Endothelial cell of umbilical vein (primary cell): ENCODE measurements at regions not wholly inside any gene's neighbourhood (a gene's known extent, or its start where the extent isn't known, plus 50 kb on each side); places are given as distances from the start of the nearest gene placed in this dataset.

ENCODE experiments used
- BruUV-seq: library from RNA; stranded (reverse); fragments of 400-500 nt; replicated peaks from 2 replicates; lab custom pipeline; 2021; lab: Mats Ljungman, UMichigan
- CTCF ChIA-PET: fragments of 300-600, 350-600 bp; sonication (Branson Sonifier 250); formaldehyde crosslinking; loops from one replicate; lab custom pipeline; 2021; ENCODE audit warnings: antibody characterized with exemption, inconsistent platforms; lab: Charles Lee
- POLR2A ChIA-PET: fragments of 300-600, 350-600 bp; sonication (Branson Sonifier 250); formaldehyde crosslinking; loops from one replicate; lab custom pipeline; 2021; ENCODE audit warnings: antibody characterized with exemption, inconsistent platforms; lab: Charles Lee
- DNase-seq: peaks from one replicate; pipeline ENCODE4 v3.0.0-alpha.2; 2011; ENCODE audit warnings: low read depth, low spot score
- FAIRE-seq: peaks from 2 replicates; lab custom pipeline; 2011; peaks lifted over from hg19 to GRCh38; lab: Jason Lieb, UNC
- H2AFZ ChIP-seq: 2 replicates; pipeline ENCODE4 v1.6.0; 2012; ENCODE audit warnings: low read depth, low read length, control low read depth, inconsistent platforms
- H3K27ac ChIP-seq: 2 replicates; pipeline ENCODE4 v1.5.1; 2011; ENCODE audit warnings: low read depth, mild to moderate bottlenecking, control low read depth, low read length, moderate library complexity; ENCODE audit not compliant: insufficient read depth
- H3K27me3 ChIP-seq, 2 experiments: 2 replicates each; pipeline versions ENCODE4 v1.6.0 to v1.6.1; 2011; ENCODE audit warnings: low read length in 2 of 2, mixed read lengths in 1 of 2; ENCODE audit not compliant: control insufficient read depth in 2 of 2, insufficient read depth in 2 of 2
- H3K36me3 ChIP-seq, 2 experiments: 2 replicates in 1 of 2; 3 replicates in 1 of 2; pipeline ENCODE4 v1.5.1; 2011; ENCODE audit warnings: low read length in 2 of 2, mild to moderate bottlenecking in 1 of 2, moderate library complexity in 1 of 2; ENCODE audit not compliant: control insufficient read depth in 2 of 2, insufficient read depth in 2 of 2; ENCODE audit errors: extremely low read depth in 1 of 2
- H3K4me1 ChIP-seq: 3 replicates; pipeline ENCODE4 v1.5.1; 2011; ENCODE audit warnings: mild to moderate bottlenecking, low read length; ENCODE audit not compliant: control insufficient read depth, insufficient read depth; ENCODE audit errors: extremely low read depth
- H3K4me2 ChIP-seq: 2 replicates; pipeline ENCODE4 v1.6.1; 2011; ENCODE audit warnings: low read length, control low read depth, mixed read lengths; ENCODE audit not compliant: insufficient read depth
- H3K4me3 ChIP-seq, 3 experiments: fragments of 200-600 bp in 1 of 3; sonication (generic), shearing (Covaris generic) in 1 of 3; replicated peaks in 1 of 3; 2 replicates each; pipeline ENCODE4 v1.5.1; 2011 to 2016; ENCODE audit warnings: control low read depth in 3 of 3, low read length in 3 of 3, mild to moderate bottlenecking in 2 of 3, inconsistent platforms in 1 of 3, low read depth in 1 of 3, moderate library complexity in 1 of 3; ENCODE audit not compliant: insufficient read depth in 1 of 3
- H3K79me2 ChIP-seq: 2 replicates; pipeline ENCODE4 v1.6.0; 2012; ENCODE audit warnings: low read length, inconsistent platforms; ENCODE audit not compliant: control insufficient read depth, insufficient read depth
- H3K9ac ChIP-seq: replicated peaks from 2 replicates; pipeline ENCODE3; 2011; ENCODE audit warnings: low read length, control low read depth; ENCODE audit not compliant: insufficient read depth; ENCODE audit errors: extremely low read depth
- H3K9me1 ChIP-seq: replicated peaks from 3 replicates; pipeline ENCODE4 v1.6.0; 2011; ENCODE audit warnings: mild to moderate bottlenecking, low read length; ENCODE audit not compliant: control insufficient read depth, insufficient read depth; ENCODE audit errors: extremely low read depth
- H3K9me3 ChIP-seq: replicated peaks from 2 replicates; pipeline ENCODE4 v1.5.1; 2012; ENCODE audit warnings: low read length, inconsistent platforms; ENCODE audit not compliant: control insufficient read depth, insufficient read depth
- H4K20me1 ChIP-seq: replicated peaks from 2 replicates; pipeline ENCODE3; 2011; ENCODE audit warnings: mild to moderate bottlenecking, low read length; ENCODE audit not compliant: control insufficient read depth, insufficient read depth; ENCODE audit errors: extremely low read depth
- CTCF ChIP-seq, 2 donors: IDR thresholded peaks; 1 replicate in 1 of 2; 2 replicates in 1 of 2; pipeline ENCODE4 v1.5.1; 2011; ENCODE audit warnings: low read length in 2 of 2, mild to moderate bottlenecking in 2 of 2, moderate library complexity in 2 of 2, control low read depth in 1 of 2, inconsistent platforms in 1 of 2, low read depth in 1 of 2; ENCODE audit not compliant: insufficient read depth in 1 of 2; ENCODE audit errors: extremely low read depth in 1 of 2
- EZH2 ChIP-seq: IDR thresholded peaks from 2 replicates; pipeline ENCODE4 v1.6.1; 2012; ENCODE audit warnings: borderline replicate concordance, low read depth, mild to moderate bottlenecking, moderate library complexity, low read length, inconsistent platforms; ENCODE audit not compliant: severe bottlenecking
- FOS ChIP-seq: IDR thresholded peaks from 2 replicates; pipeline ENCODE4 v1.6.1; 2011; ENCODE audit warnings: mild to moderate bottlenecking, low read length, moderate library complexity, borderline replicate concordance; ENCODE audit not compliant: insufficient read depth
- GATA2 ChIP-seq: IDR thresholded peaks from 2 replicates; pipeline ENCODE4 v1.7.0; 2011; ENCODE audit warnings: low read depth, mild to moderate bottlenecking, moderate library complexity, mixed read lengths, low read length; ENCODE audit not compliant: insufficient read length, insufficient read depth
- JUN ChIP-seq: IDR thresholded peaks from 2 replicates; pipeline ENCODE4 v1.6.1; 2011; ENCODE audit warnings: borderline replicate concordance, low read depth; ENCODE audit not compliant: insufficient read length, insufficient read depth
- MAX ChIP-seq: IDR thresholded peaks from 2 replicates; pipeline ENCODE4 v1.6.1; 2011; ENCODE audit not compliant: insufficient read depth, insufficient read length
- MYC ChIP-seq: IDR thresholded peaks from one replicate; pipeline ENCODE4 v1.6.1; 2011; ENCODE audit warnings: mild to moderate bottlenecking, low read depth, low read length
- POLR2A ChIP-seq: IDR thresholded peaks from 2 replicates; pipeline ENCODE4 v1.6.1; 2012; ENCODE audit warnings: low read depth, mild to moderate bottlenecking, control low read depth, low read length
- POLR2AphosphoS5 ChIP-seq: IDR thresholded peaks from 2 replicates; pipeline ENCODE4 v1.6.1; 2012; ENCODE audit warnings: low read depth, mild to moderate bottlenecking, control low read depth, low read length, moderate library complexity; ENCODE audit not compliant: insufficient read depth
- dilution Hi-C: fragments of 300-500 bp; cut with MboI; formaldehyde crosslinking; loops from one replicate; pipeline ENCODE4 v1.15.0; 2019; ENCODE audit warnings: low sequenced_read_pairs; ENCODE audit not compliant: extremely low pct_ligation_motif_present
- intact Hi-C: fragments of 100-400 bp; cut with micrococcal nuclease; formaldehyde crosslinking; loops from one replicate; pipeline ENCODE4 v1.10.0; 2022

GRCh38 chr2:6524691-6525474 lies 340.8 kb downstream of the CMPK2 start:
- no peaks in the 10 kb centered on the region for H3K4me1 ChIP-seq
- no peaks in the 10 kb centered on the region for H3K79me2 ChIP-seq
- no peaks in the 10 kb centered on the region for H3K9me1 ChIP-seq
- DNase-seq: no peak
- no peak overlapping the region for H3K27ac ChIP-seq
- no peak overlapping the region for H3K9ac ChIP-seq
- no peaks in the 10 kb centered on the region for H4K20me1 ChIP-seq
- dilution Hi-C loops (no loop called here), intact Hi-C loops (no loop called here)
- H3K9me3 ChIP-seq: peaks cover 13% of the 10 kb centered on the region
- H3K27me3 ChIP-seq: no peaks in the 10 kb centered on the region
- ChIA-PET CTCF (no interaction called here), POLR2A (no interaction called here)
- no peaks in the 10 kb centered on the region for H3K36me3 ChIP-seq
- no peak for FAIRE-seq
- no peak overlapping the region for H3K4me2 ChIP-seq
- no peak overlapping the region for H3K4me3 ChIP-seq
- H2AFZ ChIP-seq: no peak overlapping the region
- TF ChIP-seq MAX (no peak), FOS (no peak), POLR2AphosphoS5 (no peak), JUN (no peak), CTCF (IDR thresholded peaks at IDR 0.05; ENCODE audit: extremely low read depth in 1 of 2, insufficient read depth in 1 of 2, low read depth in 1 of 2, low read length in 2 of 2) (no peak), EZH2 (no peak), GATA2 (no peak), MYC (no peak), POLR2A (no peak)
- no TSS peak for BruUV-seq
